IgD-negative memory B cell (primary cell): ENCODE measurements at regions not wholly inside any gene's neighbourhood (a gene's known extent, or its start where the extent isn't known, plus 50 kb on each side); places are given as distances from the start of the nearest gene placed in this dataset.

Experiments
- H3K27ac Mint-ChIP-seq, 3 donors: one replicate each; pipeline ENCODE4 v1.8.0; 2020 to 2022; ENCODE audit warnings: mild to moderate bottlenecking in 3 of 3, mixed read lengths in 3 of 3, moderate library complexity in 1 of 3
- H3K27me3 Mint-ChIP-seq: one replicate; pipeline ENCODE4 v1.8.0; 2021; ENCODE audit warnings: mixed read lengths
- H3K36me3 Mint-ChIP-seq: one replicate; pipeline ENCODE4 v1.8.0; 2020; ENCODE audit warnings: mild to moderate bottlenecking, mixed read lengths
- H3K4me1 Mint-ChIP-seq, 3 donors: one replicate each; pipeline ENCODE4 v1.8.0; 2020 to 2022; ENCODE audit warnings: mixed read lengths in 3 of 3, mild to moderate bottlenecking in 1 of 3
- H3K4me3 Mint-ChIP-seq, 4 donors: one replicate each; pipeline ENCODE4 v1.8.0; 2020 to 2022; ENCODE audit warnings: mild to moderate bottlenecking in 4 of 4, mixed read lengths in 4 of 4, moderate library complexity in 3 of 4
- H3K9me3 Mint-ChIP-seq, 3 donors: one replicate each; pipeline ENCODE4 v1.8.0; 2020 to 2021; ENCODE audit warnings: mixed read lengths in 3 of 3, mild to moderate bottlenecking in 1 of 3

DNA sequence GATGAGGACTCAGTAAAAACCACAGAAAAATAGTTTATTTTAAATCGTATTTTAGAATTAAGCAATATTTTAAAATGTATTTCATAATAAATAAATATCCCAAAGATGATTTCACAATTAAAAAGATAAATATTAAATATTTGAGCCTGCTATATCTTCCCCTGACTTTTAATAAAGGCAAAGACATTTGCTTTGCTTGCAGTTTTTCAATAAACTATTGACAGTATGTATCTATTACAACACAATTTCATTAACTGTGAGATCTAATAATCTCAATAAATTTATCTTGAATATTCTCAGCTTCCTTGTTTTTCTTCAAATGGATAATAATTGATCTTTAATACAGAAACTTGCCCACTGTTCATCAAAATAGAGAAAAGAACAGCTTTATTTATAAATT lies 186.2 kb upstream of the TARS1 start:
- no peaks in the 10 kb centered on the region for H3K4me1 Mint-ChIP-seq
- no peak overlapping the region for H3K27ac Mint-ChIP-seq
- H3K27me3 Mint-ChIP-seq, result no peaks in the 10 kb centered on the region
- H3K36me3 Mint-ChIP-seq, result peaks cover 2% of the 10 kb centered on the region
- H3K9me3 Mint-ChIP-seq, result peaks cover 0 to 3% (median 0%) of the 10 kb centered on the region in 3 donors
- H3K4me3 Mint-ChIP-seq, result no peak overlapping the region

DNA sequence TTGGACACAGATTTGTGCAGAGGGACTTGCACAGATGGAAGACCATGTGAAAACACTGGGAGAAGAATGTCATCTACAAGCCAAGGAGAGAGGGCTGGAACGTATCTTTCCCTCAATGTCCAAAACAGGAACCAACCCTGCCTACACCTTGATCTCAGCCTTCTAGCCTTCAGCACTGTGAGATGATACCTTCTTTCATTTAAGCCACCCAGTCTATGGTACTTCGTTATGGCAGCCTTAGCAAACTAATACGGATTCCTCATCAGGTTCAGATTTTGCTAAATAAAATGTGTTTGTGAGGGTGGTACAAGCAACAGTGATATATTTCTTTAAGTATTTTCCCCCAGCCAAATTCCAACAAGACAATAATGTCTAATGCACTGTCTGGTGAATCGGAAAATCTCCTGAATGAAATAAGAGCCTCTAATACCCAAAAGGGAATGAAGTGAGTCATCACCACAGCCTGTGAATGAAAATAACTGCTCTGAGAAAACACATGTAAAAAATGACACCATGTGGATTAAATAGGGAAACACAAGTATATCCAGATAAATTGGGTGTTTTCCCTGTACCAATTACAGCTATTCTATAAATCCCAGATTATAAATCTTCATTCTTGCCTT lies 182.8 kb upstream of the TARS1 start:
- Mint-ChIP-seq H3K27me3 (no peaks in the 10 kb centered on the region), H3K9me3 (no peaks in the 10 kb centered on the region), H3K27ac (no peak overlapping the region), H3K4me1 (no peaks in the 10 kb centered on the region), H3K4me3 (no peak overlapping the region), H3K36me3 (no peaks in the 10 kb centered on the region)

DNA sequence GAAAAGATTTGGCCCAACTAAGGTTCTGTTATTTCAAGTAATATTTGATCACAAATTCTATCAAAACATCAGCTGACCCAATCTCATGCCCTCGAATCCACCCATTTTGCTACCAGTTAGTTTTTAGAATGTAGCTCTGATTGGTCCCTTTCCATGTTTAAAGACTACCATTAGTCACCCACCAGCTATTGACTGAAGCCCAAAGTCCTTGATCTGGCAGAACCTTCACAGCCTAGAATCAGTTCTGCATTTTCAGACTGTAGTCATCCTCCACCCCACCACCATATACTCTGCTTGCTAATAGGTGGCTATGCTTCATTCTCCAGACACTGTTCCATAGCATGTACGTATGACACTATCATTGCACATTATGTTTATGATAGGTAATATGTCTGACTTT lies 182.2 kb upstream of the TARS1 start:
- Mint-ChIP-seq H3K9me3 (no peaks in the 10 kb centered on the region), H3K27ac (no peak overlapping the region), H3K4me3 (no peak overlapping the region), H3K36me3 (no peaks in the 10 kb centered on the region), H3K27me3 (no peaks in the 10 kb centered on the region), H3K4me1 (no peaks in the 10 kb centered on the region)

- Mint-ChIP-seq H3K9me3 (peaks cover 0 to 4% (median 3%) of the 10 kb centered on the region in 3 donors), H3K4me1 (no peaks in the 10 kb centered on the region), H3K4me3 (no peak overlapping the region), H3K27ac (no peak overlapping the region), H3K27me3 (no peaks in the 10 kb centered on the region), H3K36me3 (no peaks in the 10 kb centered on the region)
Measured at GRCh38 chr5:33260098-33260497, 180.7 kb upstream of the TARS1 start.

DNA sequence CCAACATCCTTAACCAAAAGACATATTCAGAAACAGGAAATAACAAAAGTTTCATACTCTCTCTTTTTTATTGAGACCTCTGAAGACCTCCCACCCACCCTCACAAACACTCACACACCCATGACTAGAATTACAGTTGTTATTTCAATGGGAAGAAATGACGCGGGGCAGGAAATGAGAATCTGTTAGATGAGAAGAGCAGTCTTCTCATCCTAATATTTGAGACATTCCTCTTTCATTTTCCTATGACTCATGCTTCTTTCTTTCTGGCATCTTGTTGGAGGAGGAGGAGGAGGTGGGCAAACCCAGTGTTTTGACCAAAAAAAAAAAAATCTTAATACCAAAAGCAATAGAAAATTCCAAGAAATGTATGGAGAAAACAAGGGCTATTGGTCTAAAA lies 179.5 kb upstream of the TARS1 start:
- no peak overlapping the region for H3K4me3 Mint-ChIP-seq
- H3K27me3 Mint-ChIP-seq, result no peaks in the 10 kb centered on the region
- no peaks in the 10 kb centered on the region for H3K36me3 Mint-ChIP-seq
- peaks cover 0 to 4% (median 3%) of the 10 kb centered on the region in 3 donors for H3K9me3 Mint-ChIP-seq
- H3K27ac Mint-ChIP-seq, result no peak overlapping the region
- H3K4me1 Mint-ChIP-seq, result no peaks in the 10 kb centered on the region

GRCh38 chr5:33261747-33262146 lies 179.0 kb upstream of the TARS1 start:
- Mint-ChIP-seq H3K36me3 (no peaks in the 10 kb centered on the region), H3K4me1 (no peaks in the 10 kb centered on the region), H3K27ac (no peak overlapping the region), H3K4me3 (no peak overlapping the region), H3K9me3 (peaks cover 0 to 4% (median 3%) of the 10 kb centered on the region in 3 donors), H3K27me3 (no peaks in the 10 kb centered on the region)

DNA sequence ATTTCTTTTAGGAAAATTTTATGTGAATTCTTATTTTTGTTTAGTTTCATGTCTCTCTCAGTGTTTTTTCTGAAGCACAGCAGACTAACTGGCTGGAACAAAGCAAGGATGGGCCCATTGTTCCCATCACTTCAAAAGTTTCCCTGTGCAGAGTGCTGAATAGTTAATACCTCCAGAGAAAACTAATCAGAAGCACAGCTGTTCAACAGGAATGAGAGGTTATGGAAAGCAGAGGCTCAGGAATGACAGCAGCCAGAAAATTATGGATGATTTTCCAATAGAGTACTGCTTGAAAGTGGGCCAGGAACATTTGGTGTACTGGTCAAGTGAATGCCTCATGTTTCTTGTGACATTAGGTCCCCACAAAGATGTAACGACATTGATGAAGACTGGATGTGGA lies 173.0 kb upstream of the TARS1 start:
- Mint-ChIP-seq H3K4me1 (no peaks in the 10 kb centered on the region), H3K27ac (no peak overlapping the region), H3K9me3 (peaks cover 0 to 7% (median 3%) of the 10 kb centered on the region in 3 donors), H3K27me3 (no peaks in the 10 kb centered on the region), H3K4me3 (no peak overlapping the region), H3K36me3 (peaks cover 1% of the 10 kb centered on the region)

DNA sequence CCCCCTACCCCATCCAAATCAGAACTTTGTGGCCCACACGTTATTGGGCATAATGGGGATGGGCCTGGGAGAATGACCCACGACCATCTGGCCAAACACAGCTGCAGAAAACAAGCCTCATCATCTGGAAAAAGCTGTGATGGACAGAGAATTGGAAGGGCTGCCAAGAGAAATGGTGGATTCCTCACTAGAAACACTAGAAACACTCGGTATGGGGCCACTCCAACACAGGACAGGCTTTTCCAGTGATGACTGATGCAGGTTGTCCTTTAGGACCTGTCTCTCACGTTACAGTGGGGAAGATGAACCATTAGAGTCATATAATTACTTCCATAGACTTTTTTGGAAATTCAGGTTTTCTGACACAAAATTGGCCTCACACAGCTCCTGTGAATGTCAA lies 172.4 kb upstream of the TARS1 start:
- Mint-ChIP-seq H3K9me3 (peaks cover 0 to 7% (median 3%) of the 10 kb centered on the region in 3 donors), H3K36me3 (peaks cover 1% of the 10 kb centered on the region), H3K4me1 (no peaks in the 10 kb centered on the region), H3K4me3 (no peak overlapping the region), H3K27ac (no peak overlapping the region), H3K27me3 (no peaks in the 10 kb centered on the region)

- Mint-ChIP-seq H3K4me1 (no peaks in the 10 kb centered on the region), H3K36me3 (peaks cover 1% of the 10 kb centered on the region)
Measured at GRCh38 chr5:33270671-33271070, 170.1 kb upstream of the TARS1 start.

GRCh38 chr5:33271606-33272005 lies 169.2 kb upstream of the TARS1 start:
- H3K9me3 Mint-ChIP-seq, result peaks cover 0 to 3% (median 0%) of the 10 kb centered on the region in 3 donors
- no peaks in the 10 kb centered on the region for H3K4me1 Mint-ChIP-seq
- H3K36me3 Mint-ChIP-seq, result peaks cover 1% of the 10 kb centered on the region
- H3K27ac Mint-ChIP-seq, result no peak overlapping the region
- H3K4me3 Mint-ChIP-seq, result no peak overlapping the region
- no peaks in the 10 kb centered on the region for H3K27me3 Mint-ChIP-seq

More at GRCh38 chr5:33270671-33271070, 170.1 kb upstream of the TARS1 start:
- Mint-ChIP-seq H3K27ac (no peak overlapping the region), H3K4me3 (no peak overlapping the region), H3K27me3 (no peaks in the 10 kb centered on the region), H3K9me3 (peaks cover 0 to 3% (median 0%) of the 10 kb centered on the region in 3 donors)

- Mint-ChIP-seq H3K36me3 (peaks cover 1% of the 10 kb centered on the region), H3K4me3 (no peak overlapping the region), H3K27me3 (no peaks in the 10 kb centered on the region), H3K4me1 (no peaks in the 10 kb centered on the region), H3K9me3 (peaks cover 0 to 3% (median 0%) of the 10 kb centered on the region in 3 donors), H3K27ac (no peak overlapping the region)
Measured at GRCh38 chr5:33272288-33272687, 168.5 kb upstream of the TARS1 start.

GRCh38 chr5:33273985-33274384 lies 166.8 kb upstream of the TARS1 start:
- peaks cover 1% of the 10 kb centered on the region for H3K36me3 Mint-ChIP-seq
- no peak overlapping the region for H3K27ac Mint-ChIP-seq
- H3K9me3 Mint-ChIP-seq, result peaks cover 0 to 3% (median 0%) of the 10 kb centered on the region in 3 donors
- H3K4me1 Mint-ChIP-seq, result no peaks in the 10 kb centered on the region
- H3K27me3 Mint-ChIP-seq, result no peaks in the 10 kb centered on the region
- no peak overlapping the region for H3K4me3 Mint-ChIP-seq

DNA sequence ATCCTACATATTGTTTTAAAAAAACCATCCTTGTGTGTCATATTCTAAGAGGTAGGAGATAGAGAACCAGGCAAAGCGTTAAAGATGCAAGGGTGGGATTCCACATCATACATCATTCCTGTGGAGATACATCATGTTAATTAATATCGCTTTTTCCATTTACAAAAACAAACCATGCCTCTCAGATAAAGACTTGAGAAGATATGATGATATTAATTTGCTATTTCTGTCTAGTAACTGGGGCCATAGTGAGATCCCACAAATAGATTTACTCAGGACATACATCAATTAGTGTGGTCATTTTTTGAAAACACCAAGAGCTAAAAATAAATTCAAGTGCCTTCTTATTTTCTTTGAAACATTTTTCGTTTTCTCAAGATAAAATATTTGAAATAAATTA lies 165.4 kb upstream of the TARS1 start:
- Mint-ChIP-seq H3K9me3 (peaks cover 0 to 3% (median 0%) of the 10 kb centered on the region in 3 donors), H3K27ac (no peak overlapping the region), H3K4me3 (no peak overlapping the region), H3K27me3 (no peaks in the 10 kb centered on the region), H3K36me3 (no peaks in the 10 kb centered on the region), H3K4me1 (no peaks in the 10 kb centered on the region)

DNA sequence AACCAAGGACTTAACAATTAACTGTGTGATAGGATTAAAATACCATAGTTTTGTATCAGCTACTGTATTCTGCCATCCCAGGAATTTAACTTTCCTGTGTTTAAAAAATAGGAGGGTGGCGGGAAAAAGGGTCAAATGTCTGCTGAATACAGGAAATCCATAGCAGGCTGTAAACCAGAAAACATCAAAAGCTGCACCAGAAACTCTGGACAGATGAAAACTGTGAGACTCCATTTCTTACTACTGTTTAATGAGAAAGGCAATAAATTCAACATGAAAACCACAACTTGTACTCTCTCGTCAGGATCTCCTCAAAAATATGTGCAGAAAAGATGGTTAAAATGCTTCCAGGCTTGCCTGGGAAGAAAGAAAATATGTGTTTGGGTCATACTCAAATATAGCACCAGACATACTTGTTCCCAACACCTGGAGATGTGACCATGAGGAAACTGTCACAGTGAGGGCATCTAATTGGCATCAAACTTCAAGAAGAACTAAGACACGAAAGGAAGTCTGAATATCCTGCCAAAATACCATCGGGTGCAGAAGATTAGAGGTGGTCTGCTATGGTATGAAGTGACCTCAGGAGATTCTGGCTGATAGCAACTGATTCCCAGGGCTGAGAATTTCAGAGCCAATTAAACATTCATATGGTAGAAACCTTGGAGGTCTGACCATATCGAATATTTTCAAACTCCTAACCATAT lies 164.7 kb upstream of the TARS1 start:
- Mint-ChIP-seq H3K9me3 (peaks cover 0 to 3% (median 0%) of the 10 kb centered on the region in 3 donors), H3K4me1 (no peaks in the 10 kb centered on the region), H3K27ac (no peak overlapping the region), H3K4me3 (no peak overlapping the region), H3K27me3 (no peaks in the 10 kb centered on the region), H3K36me3 (no peaks in the 10 kb centered on the region)

DNA sequence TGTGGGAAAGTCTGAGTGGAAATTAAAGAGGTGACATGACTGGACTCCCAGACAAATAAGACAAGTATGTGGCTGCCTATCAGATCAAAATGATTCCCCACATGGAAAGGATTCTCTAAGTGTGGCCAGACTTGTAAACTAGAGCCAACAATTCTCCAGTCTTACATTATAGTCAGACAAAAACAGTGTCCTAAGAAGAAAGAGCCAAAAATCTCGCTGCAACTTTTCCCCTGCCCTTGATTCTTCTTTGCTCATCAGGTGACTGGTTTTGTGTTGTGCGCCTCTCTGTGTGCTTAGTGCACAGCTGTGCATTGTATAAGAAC lies 164.2 kb upstream of the TARS1 start:
- H3K9me3 Mint-ChIP-seq, result peaks cover 0 to 3% (median 0%) of the 10 kb centered on the region in 3 donors
- no peaks in the 10 kb centered on the region for H3K27me3 Mint-ChIP-seq
- H3K4me1 Mint-ChIP-seq, result no peaks in the 10 kb centered on the region
- H3K27ac Mint-ChIP-seq, result no peak overlapping the region
- H3K36me3 Mint-ChIP-seq, result no peaks in the 10 kb centered on the region
- no peak overlapping the region for H3K4me3 Mint-ChIP-seq

- no peaks in the 10 kb centered on the region for H3K27me3 Mint-ChIP-seq
- peaks cover 0 to 3% (median 0%) of the 10 kb centered on the region in 3 donors for H3K9me3 Mint-ChIP-seq
- H3K27ac Mint-ChIP-seq, result no peak overlapping the region
- no peak overlapping the region for H3K4me3 Mint-ChIP-seq
- no peaks in the 10 kb centered on the region for H3K36me3 Mint-ChIP-seq
- H3K4me1 Mint-ChIP-seq, result no peaks in the 10 kb centered on the region
Measured at GRCh38 chr5:33277061-33277650, 163.6 kb upstream of the TARS1 start.
